T-helper 17 cell (primary cell): ENCODE measurements at regions not wholly inside any gene's neighbourhood (a gene's known extent, or its start where the extent isn't known, plus 50 kb on each side); places are given as distances from the start of the nearest gene placed in this dataset.

Source experiments
- ATAC-seq: fragments of 150-1000 bp; cut with Tn5 transposase; 2 replicates; pipeline ENCODE4 v1.10.0; 2021; ENCODE audit warnings: mild to moderate bottlenecking, moderate library complexity
- DNase-seq, 3 donors: peaks; one replicate each; pipeline versions ENCODE4 v3.0.0 to v3.0.0-alpha.2; 2020 to 2021
- H3K9me3 ChIP-seq: one replicate; pipeline ENCODE4 v1.7.0; 2013; ENCODE audit warnings: low read length, mild to moderate bottlenecking; ENCODE audit not compliant: control insufficient read depth, poor library complexity, severe bottlenecking
- H3K27ac Mint-ChIP-seq: one replicate; pipeline ENCODE4 v1.8.0; 2022; ENCODE audit warnings: mild to moderate bottlenecking, moderate library complexity, mixed read lengths
- H3K27me3 Mint-ChIP-seq: one replicate; pipeline ENCODE4 v1.8.0; 2022; ENCODE audit warnings: mixed read lengths
- H3K36me3 Mint-ChIP-seq: one replicate; pipeline ENCODE4 v1.8.0; 2022; ENCODE audit warnings: low read depth, mixed read lengths
- H3K4me1 Mint-ChIP-seq: one replicate; pipeline ENCODE4 v1.8.0; 2022; ENCODE audit warnings: mild to moderate bottlenecking, mixed read lengths
- H3K4me3 Mint-ChIP-seq: one replicate; pipeline ENCODE4 v1.8.0; 2022; ENCODE audit warnings: mild to moderate bottlenecking, moderate library complexity, mixed read lengths

- DNase-seq: no peak
- Mint-ChIP-seq H3K27ac (no peak overlapping the region), H3K36me3 (no peaks in the 10 kb centered on the region), H3K4me1 (no peaks in the 10 kb centered on the region), H3K27me3 (no peaks in the 10 kb centered on the region), H3K4me3 (no peak overlapping the region)
- H3K9me3 ChIP-seq: no peaks in the 10 kb centered on the region
- ATAC-seq: no peak
Observed at GRCh38 chr13:79674765-79675515, 194.0 kb downstream of the NDFIP2 start.

GRCh38 chr13:79673993-79674377, 193.0 kb downstream of the NDFIP2 start:
- Mint-ChIP-seq H3K36me3 (no peaks in the 10 kb centered on the region), H3K4me1 (no peaks in the 10 kb centered on the region), H3K27ac (no peak overlapping the region), H3K4me3 (no peak overlapping the region), H3K27me3 (no peaks in the 10 kb centered on the region)
- H3K9me3 ChIP-seq: no peaks in the 10 kb centered on the region
- ATAC-seq (no peak), DNase-seq (no peak)

- ATAC-seq (no peak), DNase-seq (no peak)
- H3K4me1 Mint-ChIP-seq: no peaks in the 10 kb centered on the region
- H3K4me3 Mint-ChIP-seq: no peak overlapping the region
- H3K27ac Mint-ChIP-seq: no peak overlapping the region
- H3K27me3 Mint-ChIP-seq: no peaks in the 10 kb centered on the region
- H3K9me3 ChIP-seq: no peaks in the 10 kb centered on the region
- H3K36me3 Mint-ChIP-seq: no peaks in the 10 kb centered on the region
Observed at GRCh38 chr13:79673310-79673992, 192.5 kb downstream of the NDFIP2 start.

GRCh38 chr13:79671420-79671819, 190.5 kb downstream of the NDFIP2 start:
- no peaks in the 10 kb centered on the region for H3K4me1 Mint-ChIP-seq
- no peaks in the 10 kb centered on the region for H3K27me3 Mint-ChIP-seq
- DNase-seq (no peak), ATAC-seq (no peak)
- no peak overlapping the region for H3K27ac Mint-ChIP-seq
- no peaks in the 10 kb centered on the region for H3K9me3 ChIP-seq
- no peak overlapping the region for H3K4me3 Mint-ChIP-seq
- no peaks in the 10 kb centered on the region for H3K36me3 Mint-ChIP-seq

GRCh38 chr13:79668201-79668752, 187.3 kb downstream of the NDFIP2 start:
- H3K9me3 ChIP-seq: no peaks in the 10 kb centered on the region
- DNase-seq: no peak
- Mint-ChIP-seq H3K27me3 (peaks cover 6% of the 10 kb centered on the region), H3K4me1 (no peaks in the 10 kb centered on the region), H3K4me3 (no peak overlapping the region), H3K36me3 (no peaks in the 10 kb centered on the region), H3K27ac (no peak overlapping the region)
- ATAC-seq: no peak

- no peak overlapping the region for H3K4me3 Mint-ChIP-seq
- H3K27ac Mint-ChIP-seq: no peak overlapping the region
Observed at GRCh38 chr13:79667771-79668170, 186.8 kb downstream of the NDFIP2 start.

GRCh38 chr13:79663977-79664636, 183.2 kb downstream of the NDFIP2 start:
- DNase-seq (no peak), ATAC-seq (no peak)
- H3K4me1 Mint-ChIP-seq: no peaks in the 10 kb centered on the region
- no peak overlapping the region for H3K27ac Mint-ChIP-seq
- H3K36me3 Mint-ChIP-seq: no peaks in the 10 kb centered on the region
- H3K4me3 Mint-ChIP-seq: no peak overlapping the region
- no peaks in the 10 kb centered on the region for H3K9me3 ChIP-seq
- peaks cover 11% of the 10 kb centered on the region for H3K27me3 Mint-ChIP-seq

More at GRCh38 chr13:79667771-79668170, 186.8 kb downstream of the NDFIP2 start:
- H3K36me3 Mint-ChIP-seq: no peaks in the 10 kb centered on the region
- H3K4me1 Mint-ChIP-seq: no peaks in the 10 kb centered on the region
- H3K27me3 Mint-ChIP-seq: peaks cover 6% of the 10 kb centered on the region
- no peak for DNase-seq
- no peak for ATAC-seq
- no peaks in the 10 kb centered on the region for H3K9me3 ChIP-seq

GRCh38 chr13:79663435-79663834, 182.5 kb downstream of the NDFIP2 start:
- DNase-seq (no peak), ATAC-seq (no peak)
- no peak overlapping the region for H3K4me3 Mint-ChIP-seq
- no peaks in the 10 kb centered on the region for H3K36me3 Mint-ChIP-seq
- peaks cover 17% of the 10 kb centered on the region for H3K27me3 Mint-ChIP-seq
- no peak overlapping the region for H3K27ac Mint-ChIP-seq
- H3K4me1 Mint-ChIP-seq: no peaks in the 10 kb centered on the region
- no peaks in the 10 kb centered on the region for H3K9me3 ChIP-seq

- Mint-ChIP-seq H3K4me1 (no peaks in the 10 kb centered on the region), H3K36me3 (no peaks in the 10 kb centered on the region), H3K4me3 (no peak overlapping the region), H3K27ac (no peak overlapping the region), H3K27me3 (peaks cover 22% of the 10 kb centered on the region)
- DNase-seq (no peak), ATAC-seq (no peak)
- H3K9me3 ChIP-seq: no peaks in the 10 kb centered on the region
Observed at GRCh38 chr13:79662882-79663281, 181.9 kb downstream of the NDFIP2 start.

GRCh38 chr13:79660361-79660760, 179.4 kb downstream of the NDFIP2 start:
- Mint-ChIP-seq H3K27ac (no peak overlapping the region), H3K27me3 (peaks cover 22% of the 10 kb centered on the region), H3K36me3 (no peaks in the 10 kb centered on the region)

GRCh38 chr13:79659121-79659521, 178.2 kb downstream of the NDFIP2 start:
- no peaks in the 10 kb centered on the region for H3K9me3 ChIP-seq
- Mint-ChIP-seq H3K4me3 (no peak overlapping the region), H3K36me3 (no peaks in the 10 kb centered on the region), H3K27me3 (peaks cover 20% of the 10 kb centered on the region), H3K27ac (no peak overlapping the region), H3K4me1 (no peaks in the 10 kb centered on the region)
- no peak for DNase-seq
- no peak for ATAC-seq

More at GRCh38 chr13:79660361-79660760, 179.4 kb downstream of the NDFIP2 start:
- no peaks in the 10 kb centered on the region for H3K9me3 ChIP-seq
- no peak overlapping the region for H3K4me3 Mint-ChIP-seq
- DNase-seq: no peak
- H3K4me1 Mint-ChIP-seq: no peaks in the 10 kb centered on the region
- no peak for ATAC-seq

GRCh38 chr13:79658333-79658975, 177.5 kb downstream of the NDFIP2 start:
- no peaks in the 10 kb centered on the region for H3K36me3 Mint-ChIP-seq
- H3K9me3 ChIP-seq: no peaks in the 10 kb centered on the region
- no peak overlapping the region for H3K4me3 Mint-ChIP-seq
- DNase-seq (no peak), ATAC-seq (no peak)
- H3K27ac Mint-ChIP-seq: no peak overlapping the region
- peaks cover 17% of the 10 kb centered on the region for H3K27me3 Mint-ChIP-seq
- H3K4me1 Mint-ChIP-seq: no peaks in the 10 kb centered on the region

GRCh38 chr13:79655509-79655908, 174.6 kb downstream of the NDFIP2 start:
- peaks cover 31% of the 10 kb centered on the region for H3K27me3 Mint-ChIP-seq
- H3K9me3 ChIP-seq: no peaks in the 10 kb centered on the region
- no peak overlapping the region for H3K27ac Mint-ChIP-seq
- no peaks in the 10 kb centered on the region for H3K36me3 Mint-ChIP-seq
- DNase-seq (no peak), ATAC-seq (no peak)
- no peaks in the 10 kb centered on the region for H3K4me1 Mint-ChIP-seq
- H3K4me3 Mint-ChIP-seq: no peak overlapping the region
